ENCODE measurements at regions not wholly inside any gene's neighbourhood (a gene's known extent, or its start where the extent isn't known, plus 50 kb on each side); places are given as distances from the start of the nearest gene placed in this dataset.

DNA sequence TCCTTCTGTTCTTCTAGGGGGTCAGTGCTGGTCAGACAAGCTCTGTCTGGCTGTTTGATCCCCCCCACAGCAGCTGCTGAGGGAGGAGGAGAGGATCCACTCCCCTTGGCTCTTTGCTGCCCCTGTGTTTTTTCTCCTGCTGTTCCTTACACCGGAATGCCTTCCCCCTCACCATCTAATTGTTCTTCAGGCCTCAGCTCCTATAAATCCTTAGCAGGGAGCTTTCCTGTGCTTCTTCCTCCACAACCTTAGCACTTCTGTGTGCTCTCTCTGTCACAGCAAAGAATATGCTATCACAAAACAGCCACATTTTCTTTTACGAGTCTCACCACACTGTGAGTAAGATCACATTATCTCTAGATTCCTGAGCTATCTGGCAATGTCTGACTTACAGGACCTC, 196.6 kb downstream of the OTOR start:
- TF ChIP-seq POLR2AphosphoS5 (IDR thresholded peaks at IDR 0.05; ENCODE audit: low read depth, low read length) (no peak), TAF1 (IDR thresholded peaks at IDR 0.05; ENCODE audit: borderline replicate concordance, insufficient read depth, low read length) (no peak), FOXP2 (optimal IDR thresholded peaks at IDR 0.05; ENCODE audit: borderline replicate concordance, extremely low read depth, extremely low read length, insufficient read depth) (no peak)
- TF ChIP-seq, protein P1, sequence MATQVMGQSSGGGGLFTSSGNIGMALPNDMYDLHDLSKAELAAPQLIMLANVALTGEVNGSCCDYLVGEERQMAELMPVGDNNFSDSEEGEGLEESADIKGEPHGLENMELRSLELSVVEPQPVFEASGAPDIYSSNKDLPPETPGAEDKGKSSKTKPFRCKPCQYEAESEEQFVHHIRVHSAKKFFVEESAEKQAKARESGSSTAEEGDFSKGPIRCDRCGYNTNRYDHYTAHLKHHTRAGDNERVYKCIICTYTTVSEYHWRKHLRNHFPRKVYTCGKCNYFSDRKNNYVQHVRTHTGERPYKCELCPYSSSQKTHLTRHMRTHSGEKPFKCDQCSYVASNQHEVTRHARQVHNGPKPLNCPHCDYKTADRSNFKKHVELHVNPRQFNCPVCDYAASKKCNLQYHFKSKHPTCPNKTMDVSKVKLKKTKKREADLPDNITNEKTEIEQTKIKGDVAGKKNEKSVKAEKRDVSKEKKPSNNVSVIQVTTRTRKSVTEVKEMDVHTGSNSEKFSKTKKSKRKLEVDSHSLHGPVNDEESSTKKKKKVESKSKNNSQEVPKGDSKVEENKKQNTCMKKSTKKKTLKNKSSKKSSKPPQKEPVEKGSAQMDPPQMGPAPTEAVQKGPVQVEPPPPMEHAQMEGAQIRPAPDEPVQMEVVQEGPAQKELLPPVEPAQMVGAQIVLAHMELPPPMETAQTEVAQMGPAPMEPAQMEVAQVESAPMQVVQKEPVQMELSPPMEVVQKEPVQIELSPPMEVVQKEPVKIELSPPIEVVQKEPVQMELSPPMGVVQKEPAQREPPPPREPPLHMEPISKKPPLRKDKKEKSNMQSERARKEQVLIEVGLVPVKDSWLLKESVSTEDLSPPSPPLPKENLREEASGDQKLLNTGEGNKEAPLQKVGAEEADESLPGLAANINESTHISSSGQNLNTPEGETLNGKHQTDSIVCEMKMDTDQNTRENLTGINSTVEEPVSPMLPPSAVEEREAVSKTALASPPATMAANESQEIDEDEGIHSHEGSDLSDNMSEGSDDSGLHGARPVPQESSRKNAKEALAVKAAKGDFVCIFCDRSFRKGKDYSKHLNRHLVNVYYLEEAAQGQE (IDR thresholded peaks at IDR 0.05; ENCODE audit: insufficient read depth in 1 of 2, low read depth in 2 of 2, low read length in 2 of 2) = no peak

Measured in PFSK-1 (cell line).